SKM-1 (cell line): ENCODE measurements at regions not wholly inside any gene's neighbourhood (a gene's known extent, or its start where the extent isn't known, plus 50 kb on each side); places are given as distances from the start of the nearest gene placed in this dataset.

Experiments
- DNase-seq: peaks from one replicate; lab custom pipeline; 2025; ENCODE audit not compliant: unreplicated experiment; lab: John Stamatoyannopoulos, UW

GRCh38 chr5:107153283-107153682 is 517.5 kb downstream of the EFNA5 start:
- DNase-seq, result no peak

GRCh38 chr5:107149243-107150005 is 521.3 kb downstream of the EFNA5 start:
- DNase-seq, result no peak

GRCh38 chr5:107147589-107147988 is 523.1 kb downstream of the EFNA5 start:
- no peak for DNase-seq

- DNase-seq, result no peak
Observed at GRCh38 chr5:107146901-107147300, 523.8 kb downstream of the EFNA5 start.

GRCh38 chr5:107135391-107135790 is 535.3 kb downstream of the EFNA5 start:
- no peak for DNase-seq

- DNase-seq, result no peak
Observed at GRCh38 chr5:107134931-107135330, 535.8 kb downstream of the EFNA5 start.

GRCh38 chr5:107129051-107129450 is 541.7 kb downstream of the EFNA5 start:
- no peak for DNase-seq

GRCh38 chr5:107127878-107128277 is 542.9 kb downstream of the EFNA5 start:
- DNase-seq, result no peak

GRCh38 chr5:107126341-107126740 is 544.4 kb downstream of the EFNA5 start:
- DNase-seq, result no peak

GRCh38 chr5:107124376-107124775 is 546.4 kb downstream of the EFNA5 start:
- no peak for DNase-seq

- no peak for DNase-seq
Observed at GRCh38 chr5:107123014-107123413, 547.7 kb downstream of the EFNA5 start.

- no peak for DNase-seq
Observed at GRCh38 chr5:107121793-107122519, 548.8 kb downstream of the EFNA5 start.

- no peak for DNase-seq
Observed at GRCh38 chr5:107119656-107120055, 551.1 kb downstream of the EFNA5 start.

- DNase-seq, result no peak
Observed at GRCh38 chr5:107118184-107119019, 552.3 kb downstream of the EFNA5 start.

- DNase-seq, result no peak
Observed at GRCh38 chr5:107112216-107112615, 558.5 kb downstream of the EFNA5 start.

- DNase-seq, result no peak
Observed at GRCh38 chr5:107104040-107104995, 566.4 kb downstream of the EFNA5 start.

- no peak for DNase-seq
Observed at GRCh38 chr5:107103522-107103921, 567.2 kb downstream of the EFNA5 start.

- DNase-seq, result no peak
Observed at GRCh38 chr5:107100121-107100520, 570.6 kb downstream of the EFNA5 start.

- DNase-seq, result no peak
Observed at GRCh38 chr5:107099506-107099905, 571.2 kb downstream of the EFNA5 start.

- no peak for DNase-seq
Observed at GRCh38 chr5:107092695-107093094, 578.0 kb downstream of the EFNA5 start.
